GM06990 (cell line): ENCODE measurements at regions not wholly inside any gene's neighbourhood (a gene's known extent, or its start where the extent isn't known, plus 50 kb on each side); places are given as distances from the start of the nearest gene placed in this dataset.

Source experiments
- DNase-seq: peaks from one replicate; pipeline ENCODE4 v3.0.0-alpha.2; 2011; ENCODE audit not compliant: insufficient read length; ENCODE audit errors: extremely low read depth
- H3K27me3 ChIP-seq: replicated peaks from 2 replicates; pipeline ENCODE4 v1.6.0; 2011; ENCODE audit warnings: low read length; ENCODE audit not compliant: control insufficient read depth, insufficient read depth
- H3K36me3 ChIP-seq: 2 replicates; pipeline ENCODE4 v1.5.1; 2011; ENCODE audit warnings: low read length; ENCODE audit not compliant: control insufficient read depth, insufficient read depth
- H3K4me3 ChIP-seq: replicated peaks from 2 replicates; pipeline ENCODE4 v1.5.1; 2011; ENCODE audit warnings: low read depth, mild to moderate bottlenecking, control low read depth, low read length
- CTCF ChIP-seq: IDR thresholded peaks from 2 replicates; pipeline ENCODE4 v1.5.1; 2011; ENCODE audit warnings: low read length, control low read depth, mild to moderate bottlenecking, inconsistent platforms; ENCODE audit not compliant: insufficient read depth, poor library complexity, severe bottlenecking

- no peak for TF ChIP-seq CTCF
- Histone ChIP-seq H3K36me3 (no peaks in the 10 kb centered on the region), H3K4me3 (no peak overlapping the region), H3K27me3 (no peaks in the 10 kb centered on the region)
- no peak for DNase-seq
These were observed 308.4 kb upstream of the KLF6 start for GRCh38 chr10:4093438-4093837.

- no peak for DNase-seq
- no peak for TF ChIP-seq CTCF
- Histone ChIP-seq H3K4me3 (no peak overlapping the region), H3K36me3 (no peaks in the 10 kb centered on the region), H3K27me3 (no peaks in the 10 kb centered on the region)
These were observed 303.5 kb upstream of the KLF6 start for GRCh38 chr10:4088354-4089066.

- H3K4me3 ChIP-seq = no peak overlapping the region
- H3K36me3 ChIP-seq = no peaks in the 10 kb centered on the region
- no peaks in the 10 kb centered on the region for H3K27me3 ChIP-seq
- TF ChIP-seq CTCF = no peak
- DNase-seq = no peak
These were observed 301.3 kb upstream of the KLF6 start for GRCh38 chr10:4086131-4086898.

- Histone ChIP-seq H3K27me3 (no peaks in the 10 kb centered on the region), H3K4me3 (no peak overlapping the region), H3K36me3 (no peaks in the 10 kb centered on the region)
- no peak for DNase-seq
- no peak for TF ChIP-seq CTCF
These were observed 298.5 kb upstream of the KLF6 start for GRCh38 chr10:4083509-4084003.

- TF ChIP-seq CTCF = no peak
- H3K27me3 ChIP-seq = no peaks in the 10 kb centered on the region
- no peak overlapping the region for H3K4me3 ChIP-seq
- no peaks in the 10 kb centered on the region for H3K36me3 ChIP-seq
- DNase-seq = no peak
These were observed 297.9 kb upstream of the KLF6 start for GRCh38 chr10:4082861-4083260.
